ENCODE measurements at regions not wholly inside any gene's neighbourhood (a gene's known extent, or its start where the extent isn't known, plus 50 kb on each side); places are given as distances from the start of the nearest gene placed in this dataset.
"Not testable (repeated sequence)": the region's sequence is repeated elsewhere in the genome, so short reads cannot be mapped to it uniquely, and the experiment has no call there.

DNA sequence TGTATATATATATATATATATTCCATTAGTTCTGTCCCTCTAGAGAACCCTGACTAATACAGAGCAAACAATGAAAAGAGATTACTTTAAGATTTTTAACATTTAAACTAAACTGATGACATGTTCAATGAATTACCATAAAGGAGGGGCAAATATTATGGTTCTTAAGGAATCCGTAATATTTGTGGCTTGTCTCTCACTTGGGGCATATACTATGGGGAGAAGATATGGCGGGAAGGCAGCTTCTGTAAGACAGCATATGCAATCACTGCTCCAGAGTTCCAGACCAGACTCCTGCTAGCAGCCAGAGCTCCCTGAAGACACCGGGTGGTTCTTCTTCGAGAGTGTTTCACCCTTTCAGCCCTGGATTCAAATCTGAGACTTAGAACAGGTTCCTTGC is 321.1 kb upstream of the NT5E start:
- no peak for DNase-seq (ENCODE audit: low read depth, low spot score)

DNA sequence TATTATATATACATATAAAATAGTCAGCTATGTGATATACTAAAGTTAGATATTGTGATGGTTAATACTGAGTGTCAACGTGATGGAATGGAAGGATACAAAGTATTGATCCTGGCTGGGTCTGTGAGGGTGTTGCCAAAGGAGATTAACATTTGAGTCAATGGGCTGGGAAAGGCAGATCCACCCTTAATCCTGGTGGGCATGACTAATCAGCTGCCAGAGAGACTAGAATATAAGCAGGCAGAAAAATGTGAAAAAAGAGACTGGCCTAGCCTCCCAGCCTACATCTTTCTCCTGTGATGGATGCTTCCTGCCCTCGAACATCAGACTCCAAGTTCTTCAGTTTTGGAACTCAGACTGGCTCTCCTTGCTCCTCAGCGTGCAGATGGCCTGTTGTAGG is 321.6 kb upstream of the NT5E start:
- not testable (repeated sequence) for DNase-seq (ENCODE audit: low read depth, low spot score)

DNA sequence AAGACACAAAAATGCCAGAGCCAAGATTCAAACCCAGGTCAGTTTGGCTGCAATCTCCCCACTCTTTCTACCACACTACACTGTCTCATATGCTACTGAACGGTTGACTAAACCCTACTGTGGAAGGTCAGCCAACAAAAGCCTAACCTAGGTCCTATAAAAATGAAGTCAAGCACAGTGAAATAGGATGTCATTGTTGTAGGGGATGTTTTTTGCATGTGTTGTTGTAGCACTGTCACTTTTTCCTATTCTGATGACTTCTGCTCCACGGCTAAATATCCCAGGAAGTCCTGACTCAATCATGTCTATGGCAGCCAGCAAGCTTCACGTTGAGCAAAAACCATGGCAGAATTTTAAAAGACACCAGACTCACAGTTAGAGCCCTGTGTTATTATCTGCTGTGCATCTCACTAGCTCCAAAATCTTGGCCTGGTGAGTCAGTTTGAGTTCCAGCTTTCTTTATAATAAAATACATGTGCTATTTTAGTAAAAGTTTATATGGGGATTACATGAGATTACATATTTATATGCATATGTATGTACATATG is 322.1 kb upstream of the NT5E start:
- DNase-seq (ENCODE audit: low read depth, low spot score), result no peak

- DNase-seq (ENCODE audit: low read depth, low spot score), result no peak
Measured at GRCh38 chr6:85127168-85127498, 322.8 kb upstream of the NT5E start.

GRCh38 chr6:85126485-85127167 is 323.3 kb upstream of the NT5E start:
- DNase-seq (ENCODE audit: low read depth, low spot score), result peak; percentile 73

DNA sequence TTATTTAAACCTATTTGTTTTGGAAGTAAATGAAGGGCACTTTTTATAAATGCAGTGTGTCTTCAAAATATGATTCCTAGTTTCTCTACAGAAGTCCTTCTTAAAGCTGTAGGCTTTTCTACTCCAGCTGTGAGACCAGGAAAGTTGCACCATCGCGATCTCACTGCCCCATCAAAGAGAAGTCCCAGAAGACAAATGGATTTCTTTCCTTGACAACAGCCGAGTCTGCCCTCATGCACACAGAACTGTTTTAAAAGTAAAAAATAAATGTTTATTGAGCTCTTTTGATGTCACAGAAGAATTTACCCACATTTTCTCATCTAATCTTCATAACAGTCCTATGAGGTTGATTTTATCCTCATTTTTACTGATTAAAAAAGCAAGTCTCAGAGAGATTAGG is 324.4 kb upstream of the NT5E start:
- no peak for DNase-seq (ENCODE audit: low read depth, low spot score)

DNA sequence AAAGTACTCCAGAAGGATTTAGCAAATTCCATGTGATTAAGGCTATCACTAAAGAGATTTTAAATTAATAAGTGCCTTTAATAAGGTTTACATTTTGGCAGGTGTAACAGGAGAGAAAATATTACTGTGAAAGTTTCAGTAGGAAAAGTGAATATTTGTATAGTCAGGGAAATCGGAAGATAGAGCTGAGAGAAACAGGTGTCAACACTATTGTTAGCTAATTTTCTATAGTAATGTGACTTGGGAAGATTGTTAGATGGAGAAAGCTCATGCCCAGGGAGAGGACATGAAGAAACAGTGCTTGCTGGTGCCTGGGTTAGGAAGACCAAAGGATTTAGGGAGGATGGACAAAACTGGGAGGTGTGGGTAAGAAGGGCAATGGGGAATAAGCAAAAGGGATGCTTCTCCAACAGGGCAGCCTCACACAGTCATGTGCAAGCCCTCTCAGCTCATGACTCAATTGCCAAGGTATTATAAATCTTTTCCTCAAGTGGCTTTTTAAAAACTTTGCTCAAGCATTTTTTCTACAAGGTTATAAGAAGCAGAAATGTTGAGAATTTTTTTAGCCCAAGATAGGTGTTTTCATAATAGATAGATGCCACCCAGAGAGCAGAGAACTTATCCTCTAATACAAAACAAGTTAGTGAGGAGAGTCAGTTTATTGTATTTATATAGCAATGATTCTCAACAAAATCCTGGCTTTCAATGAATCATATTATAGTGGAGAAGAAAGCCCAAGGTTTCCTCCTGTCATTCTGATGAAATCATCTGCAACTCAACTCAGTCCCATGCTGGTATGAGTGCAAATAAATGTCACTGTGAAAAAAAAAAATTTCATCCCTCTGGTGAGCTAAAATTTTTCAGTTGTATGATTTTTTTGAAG is 325.2 kb upstream of the NT5E start:
- no peak for DNase-seq (ENCODE audit: low read depth, low spot score)

GRCh38 chr6:85121158-85121557 is 328.7 kb upstream of the NT5E start:
- DNase-seq (ENCODE audit: low read depth, low spot score), result no peak

- no peak for DNase-seq (ENCODE audit: low read depth, low spot score)
Measured at GRCh38 chr6:85118652-85119235, 331.1 kb upstream of the NT5E start.

GRCh38 chr6:85118233-85118632 is 331.6 kb upstream of the NT5E start:
- no peak for DNase-seq (ENCODE audit: low read depth, low spot score)

DNA sequence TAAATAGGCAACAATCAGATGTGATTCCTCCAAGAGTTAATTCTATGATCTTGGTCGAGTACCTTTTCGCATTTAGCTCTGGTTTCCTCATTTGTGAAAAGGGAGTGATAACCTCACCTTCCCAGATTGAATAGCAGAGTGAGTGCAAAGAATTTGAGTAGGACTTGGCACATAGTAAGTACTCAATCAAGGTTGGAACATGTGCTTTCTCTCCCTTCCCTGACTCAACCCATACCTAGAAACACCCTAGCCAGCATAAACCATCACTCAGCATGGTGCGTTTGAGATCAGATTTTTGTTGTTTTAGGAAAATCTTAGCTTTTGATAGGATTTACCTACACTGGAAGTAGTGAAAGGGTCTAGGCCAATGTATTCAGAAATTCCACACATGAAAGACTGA is 333.4 kb upstream of the NT5E start:
- no peak for DNase-seq (ENCODE audit: low read depth, low spot score)

GRCh38 chr6:85115876-85116275 is 334.0 kb upstream of the NT5E start:
- no peak for DNase-seq (ENCODE audit: low read depth, low spot score)

GRCh38 chr6:85115376-85115775 is 334.5 kb upstream of the NT5E start:
- no peak for DNase-seq (ENCODE audit: low read depth, low spot score)

GRCh38 chr6:85114581-85114935 is 335.3 kb upstream of the NT5E start:
- no peak for DNase-seq (ENCODE audit: low read depth, low spot score)

DNA sequence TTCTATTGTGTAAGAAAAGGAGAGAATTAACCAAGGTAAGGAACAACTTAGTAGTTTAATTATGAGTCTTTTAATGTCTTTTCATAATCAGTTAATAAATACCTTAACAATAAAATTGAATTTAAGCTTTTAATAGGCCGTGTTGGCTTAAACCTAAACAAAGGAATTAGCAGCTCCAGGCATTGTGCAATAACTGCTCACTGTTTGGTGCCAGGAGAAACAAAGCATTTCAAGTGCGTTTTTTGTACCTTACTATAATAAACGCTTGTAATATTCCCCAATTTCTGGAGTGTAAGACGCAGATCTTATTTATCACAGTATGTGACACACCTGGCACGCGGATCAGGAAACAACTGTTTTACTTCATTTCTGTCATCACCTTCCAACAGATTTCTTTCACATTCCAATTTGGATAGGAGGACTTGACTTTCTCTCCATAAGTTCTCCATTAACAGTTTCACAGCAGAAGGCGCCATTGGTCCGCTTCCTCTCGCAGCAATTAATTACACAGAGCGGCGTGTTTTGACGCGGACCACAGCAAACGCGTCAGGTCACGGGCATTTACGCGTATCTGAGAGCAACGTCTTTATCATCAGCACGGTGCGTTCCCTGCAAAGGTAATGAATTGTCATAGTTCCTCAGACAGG is 335.8 kb upstream of the NT5E start:
- no peak for DNase-seq (ENCODE audit: low read depth, low spot score)

GRCh38 chr6:85112540-85112939 is 337.3 kb upstream of the NT5E start:
- no peak for DNase-seq (ENCODE audit: low read depth, low spot score)

DNA sequence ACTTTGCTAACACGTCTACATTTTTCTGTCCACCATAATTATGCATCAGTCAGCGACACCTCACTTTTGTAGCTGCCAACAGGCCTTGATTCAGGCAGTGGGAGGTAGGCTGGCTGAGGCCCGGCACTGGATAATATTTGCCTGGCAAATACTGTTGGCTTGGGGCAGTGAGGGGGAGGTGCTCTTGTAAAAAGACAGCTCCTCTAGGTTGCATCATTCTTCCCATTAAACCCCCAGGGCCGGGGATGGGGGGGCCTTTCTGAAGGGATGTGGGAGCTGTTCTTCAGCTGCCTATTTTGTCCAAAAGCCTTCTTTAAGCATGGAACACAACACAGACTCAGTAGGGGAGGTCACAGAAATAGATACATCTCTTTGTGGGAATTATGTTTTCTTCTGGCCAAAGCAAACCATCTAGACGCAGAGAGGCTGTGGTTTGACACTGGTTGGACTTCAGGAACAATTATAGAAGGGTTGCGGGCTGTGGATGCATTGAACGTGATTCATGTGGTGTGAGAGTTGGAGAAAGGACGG is 338.3 kb upstream of the NT5E start:
- no peak for DNase-seq (ENCODE audit: low read depth, low spot score)

DNA sequence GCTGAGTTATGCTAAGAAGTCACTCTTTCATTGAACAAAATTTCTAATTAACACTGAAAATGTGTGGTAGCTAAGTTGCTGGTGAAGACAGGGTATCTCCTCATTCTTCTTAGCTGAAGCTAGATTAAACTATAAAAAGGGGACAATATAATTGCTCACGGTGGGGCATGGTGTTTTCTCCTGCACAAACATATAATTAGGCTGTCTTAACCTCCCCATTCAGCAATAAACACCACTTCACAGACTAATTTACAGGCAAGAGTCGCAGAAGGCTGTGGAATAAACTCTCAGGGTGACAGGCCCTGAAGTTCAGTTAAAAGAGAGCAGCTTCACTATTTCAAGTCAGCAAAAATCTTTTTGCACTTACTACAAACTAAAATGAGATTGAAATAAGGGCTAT is 338.9 kb upstream of the NT5E start:
- no peak for DNase-seq (ENCODE audit: low read depth, low spot score)

- no peak for DNase-seq (ENCODE audit: low read depth, low spot score)
Measured at GRCh38 chr6:85107701-85108100, 342.2 kb upstream of the NT5E start.

DNA sequence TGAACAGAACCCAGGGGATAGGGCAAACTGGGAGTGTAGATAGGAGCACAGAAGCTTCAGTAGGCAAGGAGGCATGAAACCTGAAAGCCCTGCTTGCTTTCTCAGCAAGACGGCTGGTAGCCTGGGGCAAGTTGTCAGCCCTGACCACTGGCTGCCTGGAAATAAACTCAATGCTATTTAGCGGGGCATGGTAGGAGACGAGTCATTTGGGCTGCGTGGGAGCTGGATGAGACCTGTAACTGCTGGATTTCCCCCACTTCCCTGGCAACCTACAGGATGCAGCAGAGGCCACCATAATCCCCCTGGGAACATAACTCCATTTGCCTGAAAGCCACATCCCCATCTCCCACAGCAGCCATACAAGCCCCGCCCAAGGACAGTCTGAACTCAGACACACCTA is 332.6 kb upstream of the TBX18 start:
- DNase-seq (ENCODE audit: low read depth, low spot score), result peak; percentile 34

GRCh38 chr6:85092226-85092625 is 327.8 kb upstream of the TBX18 start:
- DNase-seq (ENCODE audit: low read depth, low spot score), result no peak

DNA sequence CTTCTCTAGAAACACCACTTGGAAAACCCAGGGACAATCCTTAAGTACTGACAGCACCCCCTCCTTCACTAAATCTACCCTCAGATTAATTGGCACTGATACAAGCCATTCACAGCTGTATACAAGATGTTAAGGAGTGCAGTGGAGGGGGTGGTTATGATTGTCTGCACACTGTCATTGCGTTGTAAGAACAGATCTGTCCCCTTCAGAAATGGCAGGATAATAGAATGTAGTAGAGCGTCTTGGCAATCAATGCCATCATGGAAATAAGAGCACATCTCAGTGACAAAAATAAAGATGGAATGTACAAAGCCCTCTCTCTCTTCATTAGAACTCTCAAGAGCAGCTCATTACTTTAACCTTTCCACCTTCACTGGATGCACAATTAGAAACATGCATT is 324.9 kb upstream of the TBX18 start:
- no peak for DNase-seq (ENCODE audit: low read depth, low spot score)

Data from ELF-1 (cell line).